ENCODE measurements at regions not wholly inside any gene's neighbourhood (a gene's known extent, or its start where the extent isn't known, plus 50 kb on each side); places are given as distances from the start of the nearest gene placed in this dataset.

- TF ChIP-seq CTCF (IDR thresholded peaks at IDR 0.05) (no peak), POLR2A (IDR thresholded peaks at IDR 0.05) (no peak)
Measured at GRCh38 chr6:165715428-165715827, 52.4 kb upstream of the PDE10A start.

Data from lower leg skin (tissue), 3 donors.